ENCODE measurements at regions not wholly inside any gene's neighbourhood (a gene's known extent, or its start where the extent isn't known, plus 50 kb on each side); places are given as distances from the start of the nearest gene placed in this dataset.
"Not testable (repeated sequence)": the region's sequence is repeated elsewhere in the genome, so short reads cannot be mapped to it uniquely, and the experiment has no call there.

DNA sequence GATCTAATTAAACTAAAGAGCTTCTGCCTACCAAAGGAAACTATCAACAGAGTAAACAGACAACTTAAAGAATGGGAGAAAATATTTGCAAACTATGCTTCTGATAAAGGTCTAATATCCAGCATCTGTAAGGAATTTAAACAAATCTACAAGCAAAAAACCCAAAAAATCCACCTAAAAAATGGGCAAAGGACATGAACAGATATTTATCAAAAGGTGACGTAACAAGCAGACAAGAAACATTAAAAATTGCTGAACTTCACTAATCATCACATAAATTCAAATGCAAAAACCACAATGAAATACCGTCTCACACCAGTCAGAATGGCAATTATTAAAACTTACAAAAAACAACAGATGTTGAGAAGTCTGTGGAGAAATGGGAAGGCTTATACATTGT is 498.6 kb upstream of the TPTE start:
- H3K36me3 ChIP-seq; DNase-seq (ENCODE audit: low spot score in 2 of 2); intact Hi-C loops (cut with DNase I); H3K27ac ChIP-seq; H3K4me1 ChIP-seq; H3K9me3 ChIP-seq; H3K4me3 ChIP-seq; H3K27me3 ChIP-seq: not testable (repeated sequence)
